ENCODE measurements at regions not wholly inside any gene's neighbourhood (a gene's known extent, or its start where the extent isn't known, plus 50 kb on each side); places are given as distances from the start of the nearest gene placed in this dataset.
"Not testable (repeated sequence)": the region's sequence is repeated elsewhere in the genome, so short reads cannot be mapped to it uniquely, and the experiment has no call there.

- no peak for FAIRE-seq
These were observed 1072.8 kb downstream of the GRM8 start for GRCh38 chr7:126179916-126180315.

GRCh38 chr7:126178865-126179264 lies 1073.9 kb downstream of the GRM8 start:
- no peak for FAIRE-seq
- no peak for DNase-seq (ENCODE audit: insufficient read length, low spot score)

More at GRCh38 chr7:126179916-126180315, 1072.8 kb downstream of the GRM8 start:
- DNase-seq (ENCODE audit: insufficient read length, low spot score), result no peak

- FAIRE-seq (no peak), DNase-seq (ENCODE audit: insufficient read length, low spot score) (no peak)
These were observed 1075.0 kb downstream of the GRM8 start for GRCh38 chr7:126177782-126178181.

- no peak for DNase-seq (ENCODE audit: insufficient read length, low spot score)
- FAIRE-seq, result no peak
These were observed 1086.1 kb downstream of the GRM8 start for GRCh38 chr7:126166645-126167044.

GRCh38 chr7:126163647-126164046 lies 1089.1 kb downstream of the GRM8 start:
- FAIRE-seq, result no peak
- no peak for DNase-seq (ENCODE audit: insufficient read length, low spot score)

DNA sequence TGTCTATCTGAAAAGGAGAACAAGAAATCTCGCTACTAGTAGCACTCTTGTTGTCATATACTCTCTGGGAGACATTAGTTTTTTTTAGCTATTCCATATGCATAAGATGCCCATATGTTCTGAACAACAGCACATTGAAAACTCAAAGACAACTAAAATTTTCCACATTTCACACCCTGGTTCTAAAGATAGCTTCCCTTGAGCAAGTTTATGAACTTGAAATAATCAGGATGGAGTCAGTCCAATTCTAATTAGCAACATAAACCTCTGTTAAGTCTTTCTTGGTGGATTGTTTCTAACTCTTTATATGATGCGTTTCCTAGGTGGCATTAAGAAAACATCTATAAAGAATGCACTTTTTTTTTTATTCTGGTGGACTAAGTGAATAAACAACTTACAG lies 1095.3 kb downstream of the GRM8 start:
- DNase-seq (ENCODE audit: insufficient read length, low spot score) (no peak), FAIRE-seq (no peak)

DNA sequence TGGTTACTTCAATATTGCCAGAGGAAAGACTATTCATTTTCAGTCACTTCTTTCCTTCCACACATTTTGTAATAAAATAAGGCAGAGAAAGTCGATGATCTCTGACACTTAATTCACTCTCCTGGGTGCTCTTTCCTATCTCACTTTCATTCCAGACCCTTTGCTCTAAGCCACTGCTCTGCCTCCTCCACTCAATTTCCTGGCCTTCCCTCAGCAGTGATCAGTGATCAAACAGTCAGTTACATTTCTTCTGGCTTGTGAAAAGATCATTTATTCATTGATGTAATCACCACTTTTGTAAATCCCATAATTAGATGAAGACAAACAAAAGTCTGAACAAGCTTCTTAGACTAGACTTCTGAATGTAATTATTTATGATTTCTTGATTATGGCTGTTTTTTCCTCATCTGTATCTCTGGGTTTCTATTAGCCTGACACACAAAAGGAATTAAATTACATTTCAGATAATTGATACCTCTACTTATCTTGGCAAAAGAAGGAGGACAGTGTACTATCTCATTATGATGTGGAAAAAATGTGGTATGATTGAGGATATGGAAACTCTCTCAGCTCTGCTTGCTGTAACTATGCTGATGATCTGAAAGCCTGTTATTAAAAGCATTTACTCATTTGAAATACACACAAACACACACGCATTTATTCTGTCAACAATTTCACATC lies 1102.3 kb downstream of the GRM8 start:
- DNase-seq (ENCODE audit: insufficient read length, low spot score) (no peak), FAIRE-seq (no peak)

DNA sequence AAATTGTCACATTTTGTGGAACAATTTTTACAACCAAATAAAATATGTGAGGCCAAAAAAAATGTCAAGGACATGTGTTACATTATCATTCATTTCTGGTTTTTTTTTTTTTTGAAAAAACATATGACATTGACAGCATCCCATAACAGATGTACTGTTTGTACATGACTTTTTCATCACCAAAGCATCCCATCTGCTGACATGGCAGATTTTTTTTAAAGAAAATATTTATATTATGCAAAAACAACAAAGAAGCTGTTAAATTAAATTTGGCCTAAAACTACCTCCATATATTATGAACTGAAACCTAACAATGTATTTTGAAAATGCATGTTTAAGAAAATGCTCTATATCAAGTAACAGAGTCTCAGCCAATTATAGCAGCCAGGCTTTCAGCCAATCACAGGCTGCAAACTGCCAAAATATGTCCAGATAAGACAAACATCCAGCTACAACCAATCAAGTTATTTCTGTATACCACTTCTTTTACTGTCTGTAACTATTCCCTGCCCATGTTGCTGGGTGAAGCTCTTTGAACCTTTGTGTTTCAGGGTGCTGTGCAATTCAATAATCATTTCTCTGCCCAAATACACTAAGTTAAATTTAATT lies 1111.8 kb downstream of the GRM8 start:
- no peak for FAIRE-seq
- DNase-seq (ENCODE audit: insufficient read length, low spot score), result no peak

- no peak for DNase-seq (ENCODE audit: insufficient read length, low spot score)
- no peak for FAIRE-seq
These were observed 1132.8 kb downstream of the GRM8 start for GRCh38 chr7:126119981-126120380.

DNA sequence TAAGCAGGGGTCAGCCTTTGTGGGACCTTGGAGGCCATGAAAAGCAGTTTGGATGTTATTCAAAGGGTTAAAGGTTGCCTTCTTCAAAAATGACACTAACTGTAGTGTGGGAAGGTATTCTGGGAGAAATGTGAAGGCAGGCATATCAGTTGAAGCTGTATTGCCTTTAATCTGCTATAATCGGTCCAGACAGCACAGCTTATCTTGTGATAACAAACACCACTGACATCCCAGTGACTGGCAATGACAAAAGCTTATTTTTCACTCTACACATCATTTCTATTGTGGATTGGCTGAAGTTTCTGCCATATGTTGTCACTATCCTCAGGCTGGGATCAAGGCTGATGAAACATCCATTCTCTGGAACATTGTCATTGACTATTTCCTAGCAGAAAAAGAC lies 1149.2 kb downstream of the GRM8 start:
- DNase-seq (ENCODE audit: insufficient read length, low spot score) (no peak), FAIRE-seq (no peak)

GRCh38 chr7:126083014-126083413 lies 1153.4 kb upstream of the POT1 start:
- DNase-seq (ENCODE audit: insufficient read length, low spot score) (no peak), FAIRE-seq (no peak)

DNA sequence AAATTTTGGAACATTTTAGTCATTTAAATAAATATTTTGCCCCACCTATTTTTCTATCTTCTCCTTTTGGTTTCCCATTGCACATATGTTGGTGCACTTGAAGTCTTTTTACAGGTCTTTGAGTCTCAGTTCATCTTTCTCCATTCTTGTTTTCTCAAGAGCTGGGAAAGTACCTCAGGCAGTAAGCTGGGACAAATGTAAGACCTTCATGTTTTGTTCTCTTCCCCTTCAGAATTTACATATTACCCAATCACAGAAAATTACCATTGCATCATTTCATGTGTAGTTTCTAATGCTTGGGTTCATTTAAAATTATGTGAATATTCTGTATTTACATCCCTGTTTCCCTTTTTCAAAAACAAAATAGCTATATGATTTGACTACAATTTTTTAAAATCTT lies 1150.0 kb upstream of the POT1 start:
- DNase-seq (ENCODE audit: insufficient read length, low spot score) (no peak), FAIRE-seq (peak; percentile 42)

DNA sequence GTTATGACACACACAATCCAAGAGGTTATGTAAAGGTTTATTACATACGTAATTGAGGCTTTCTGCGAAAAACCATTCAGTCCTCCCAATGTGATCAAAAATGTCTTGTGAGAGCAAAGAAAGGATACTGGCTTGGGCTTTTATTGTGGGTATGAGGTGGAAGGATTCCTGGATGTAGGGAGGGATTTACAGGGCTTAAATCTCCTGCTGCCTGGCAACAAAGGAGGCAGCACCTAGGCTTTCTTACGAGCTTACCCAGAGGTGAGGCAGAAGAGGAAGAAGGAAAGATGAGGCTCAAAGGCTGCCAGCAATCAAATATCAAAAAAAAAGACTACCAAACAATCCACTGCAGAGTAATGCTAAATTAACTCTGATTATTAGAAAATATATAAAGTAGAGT lies 1149.5 kb upstream of the POT1 start:
- FAIRE-seq, result no peak
- DNase-seq (ENCODE audit: insufficient read length, low spot score), result no peak

DNA sequence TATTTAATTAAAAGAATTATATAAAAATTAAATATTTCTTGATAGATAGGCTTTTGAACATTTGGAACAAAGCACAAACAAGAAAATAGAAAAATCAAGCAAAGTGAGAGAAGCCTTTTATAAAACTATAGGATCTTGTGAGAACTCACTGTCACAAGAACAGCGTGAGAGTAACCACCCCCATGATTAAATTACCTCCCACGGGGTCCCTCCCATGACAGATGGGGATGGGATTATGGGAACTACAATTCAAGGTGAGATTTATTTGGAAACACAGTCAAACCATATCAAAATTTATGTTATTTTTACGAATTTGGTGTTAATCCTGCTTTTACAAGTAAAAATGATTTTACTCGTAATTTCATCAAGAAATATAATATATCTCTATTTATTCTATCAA lies 1136.1 kb upstream of the POT1 start:
- no peak for DNase-seq (ENCODE audit: insufficient read length, low spot score)
- FAIRE-seq, result no peak

GRCh38 chr7:126057979-126058378 lies 1128.4 kb upstream of the POT1 start:
- DNase-seq (ENCODE audit: insufficient read length, low spot score) (no peak), FAIRE-seq (no peak)

- FAIRE-seq; DNase-seq (ENCODE audit: insufficient read length, low spot score): not testable (repeated sequence)
These were observed 1127.0 kb upstream of the POT1 start for GRCh38 chr7:126056613-126057012.

DNA sequence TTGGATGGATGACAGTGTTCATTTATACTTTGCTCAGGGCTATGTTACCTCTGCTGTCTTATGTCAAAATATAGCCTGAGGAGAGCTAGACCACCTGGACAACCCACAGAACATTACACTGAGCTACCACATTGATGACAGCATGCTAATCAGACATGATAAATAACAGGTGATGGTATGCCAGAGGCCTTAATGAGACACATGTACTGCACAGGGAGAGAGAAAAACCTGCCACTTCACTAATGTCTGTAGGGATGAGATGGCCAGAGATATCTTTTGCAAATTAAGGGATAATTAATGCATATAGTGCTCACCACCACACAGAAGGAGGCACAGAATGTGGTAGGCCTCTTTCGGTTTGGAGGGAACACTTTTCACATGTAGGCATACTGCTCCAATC lies 1122.6 kb upstream of the POT1 start:
- no peak for DNase-seq (ENCODE audit: insufficient read length, low spot score)
- no peak for FAIRE-seq

GRCh38 chr7:126044662-126045061 lies 1115.0 kb upstream of the POT1 start:
- FAIRE-seq, result no peak
- DNase-seq (ENCODE audit: insufficient read length, low spot score), result no peak

DNA sequence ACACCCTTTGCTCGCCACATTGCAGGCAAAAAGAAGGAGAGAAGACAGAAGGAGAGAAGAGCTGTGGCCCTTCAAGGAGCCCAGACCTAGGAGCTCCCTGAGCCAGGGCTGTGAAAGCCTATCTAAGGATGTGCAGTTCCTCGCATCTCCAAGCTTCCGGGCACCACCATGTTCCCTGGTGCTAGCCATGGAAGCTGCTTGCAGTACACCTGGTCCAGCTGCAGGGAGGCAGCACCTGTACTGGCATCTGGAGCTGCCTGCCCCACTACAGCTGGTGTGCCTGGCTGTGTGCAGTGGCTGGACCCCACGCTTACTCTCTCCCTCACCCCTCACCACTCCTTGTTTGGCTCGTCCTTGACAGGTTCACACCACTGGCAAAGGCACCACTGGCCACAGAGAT lies 1111.8 kb upstream of the POT1 start:
- FAIRE-seq (no peak), DNase-seq (ENCODE audit: insufficient read length, low spot score) (no peak)

DNA sequence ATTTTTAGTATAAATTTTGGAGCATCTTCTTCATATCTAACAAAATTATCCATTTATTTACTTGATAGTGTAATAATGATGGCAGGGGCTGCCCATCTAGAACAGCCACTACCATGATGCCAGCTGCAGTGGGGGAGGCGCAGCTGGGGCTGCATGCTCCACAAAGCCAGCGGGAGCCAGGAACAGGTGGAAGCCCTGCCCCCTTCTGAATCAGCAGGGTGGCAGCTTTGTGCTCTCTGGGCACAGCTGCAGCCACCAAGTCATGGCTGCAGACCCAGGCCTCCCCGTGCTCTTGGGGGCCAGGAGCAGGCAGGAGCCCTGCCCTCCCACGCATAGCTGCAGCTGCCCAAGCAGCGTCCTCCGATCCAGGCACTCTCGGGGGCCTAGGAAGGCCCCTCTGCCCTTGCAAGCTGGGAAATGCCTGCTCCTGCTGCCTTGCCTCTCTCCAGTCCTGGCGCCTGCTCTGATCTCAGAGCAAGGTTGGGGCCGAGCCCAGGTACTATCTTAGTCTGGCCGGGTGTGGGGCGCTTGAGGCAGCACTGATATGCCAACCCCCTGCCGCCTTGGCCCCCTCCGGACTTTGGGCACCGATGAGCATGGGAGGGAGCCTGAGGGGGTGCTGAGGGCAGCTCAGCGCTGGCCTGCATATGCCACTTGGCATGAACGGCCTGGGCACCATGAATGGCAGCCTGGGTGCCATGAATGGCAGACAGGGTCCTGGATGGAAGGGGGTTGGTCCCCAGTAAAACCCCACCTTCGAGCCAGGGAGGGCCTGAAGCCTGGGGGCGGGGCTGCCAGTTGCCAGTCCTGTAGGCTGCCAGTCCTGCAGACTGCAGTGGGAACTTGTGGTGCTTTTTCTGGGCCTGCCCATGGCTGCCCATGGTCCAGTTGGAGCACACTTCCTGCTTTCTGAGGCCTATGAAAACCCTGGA lies 1110.8 kb upstream of the POT1 start:
- DNase-seq (ENCODE audit: insufficient read length, low spot score), result no peak
- FAIRE-seq, result no peak

DNA sequence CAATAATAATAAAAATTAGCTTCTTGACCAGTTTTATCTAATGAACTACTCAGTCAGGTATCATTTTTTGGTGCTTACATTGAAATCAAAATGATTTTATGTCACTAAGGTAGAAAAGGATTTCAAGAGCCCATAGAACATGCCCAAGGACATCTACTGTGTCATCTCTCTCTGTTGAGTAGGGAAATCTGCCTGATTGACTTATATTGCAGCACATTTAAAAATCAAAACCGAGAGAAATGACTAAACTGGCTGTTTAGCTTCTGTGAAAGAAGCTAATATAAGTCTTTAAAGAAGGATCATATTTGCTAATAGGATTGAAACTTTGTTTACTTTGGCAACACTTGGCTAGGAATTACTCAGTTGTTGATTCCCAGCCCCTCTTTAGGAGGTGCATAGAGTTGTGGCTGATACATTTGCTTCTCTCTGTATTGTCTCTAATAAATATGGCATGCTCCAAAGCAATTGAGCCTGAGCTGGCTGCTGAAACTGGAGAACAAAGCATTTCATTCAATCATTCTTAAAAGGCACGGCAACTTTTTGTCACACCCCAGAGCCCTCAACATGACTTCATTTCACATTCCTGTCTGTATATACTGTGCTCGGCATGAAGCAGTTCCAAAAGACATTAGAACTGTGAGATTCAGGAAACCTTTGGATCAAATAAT lies 1096.9 kb upstream of the POT1 start:
- no peak for DNase-seq (ENCODE audit: insufficient read length, low spot score)
- no peak for FAIRE-seq

Measured in GM19239 (cell line).